Liver (tissue), 3 donors: ENCODE measurements at regions not wholly inside any gene's neighbourhood (a gene's known extent, or its start where the extent isn't known, plus 50 kb on each side); places are given as distances from the start of the nearest gene placed in this dataset.

Experiments
- ATF3 ChIP-seq: IDR thresholded peaks from 2 replicates; pipeline ENCODE4 v1.6.1; 2016; ENCODE audit warnings: antibody characterized with exemption
- CTCF ChIP-seq: fragments of 150-350 bp; IDR thresholded peaks from 2 replicates; pipeline ENCODE4 v1.5.1; 2017; ENCODE audit warnings: improper control_type of control experiment, low read depth, low read length; ENCODE audit not compliant: missing input control
- EGR1 ChIP-seq, 2 donors: IDR thresholded peaks; 2 replicates each; pipeline ENCODE4 v1.6.1; 2016 to 2018; ENCODE audit warnings: antibody characterized with exemption in 2 of 2, low read depth in 2 of 2
- FOXA1 ChIP-seq: IDR thresholded peaks from 2 replicates; pipeline ENCODE4 v1.6.1; 2016; ENCODE audit warnings: antibody characterized with exemption
- JUND ChIP-seq, 2 donors: IDR thresholded peaks; 2 replicates each; pipeline ENCODE4 v1.6.1; 2016; ENCODE audit warnings: antibody characterized with exemption in 2 of 2
- MAX ChIP-seq: IDR thresholded peaks from 2 replicates; pipeline ENCODE4 v1.6.1; 2016; ENCODE audit warnings: antibody characterized with exemption
- NR2F2 ChIP-seq: IDR thresholded peaks from 2 replicates; pipeline ENCODE4 v1.6.1; 2016; ENCODE audit warnings: antibody characterized with exemption
- RAD21 ChIP-seq, 2 donors: IDR thresholded peaks; 2 replicates each; pipeline ENCODE4 v1.6.1; 2016; ENCODE audit warnings: antibody characterized with exemption in 2 of 2, mild to moderate bottlenecking in 2 of 2
- REST ChIP-seq: IDR thresholded peaks from 2 replicates; pipeline ENCODE4 v1.6.1; 2016; ENCODE audit warnings: antibody characterized with exemption, mild to moderate bottlenecking
- RXRA ChIP-seq, 2 donors: IDR thresholded peaks; 2 replicates each; pipeline ENCODE4 v1.6.1; 2017 to 2018; ENCODE audit warnings: antibody characterized with exemption in 2 of 2, mild to moderate bottlenecking in 1 of 2
- SP1 ChIP-seq: IDR thresholded peaks from 2 replicates; pipeline ENCODE4 v1.6.1; 2018; ENCODE audit warnings: antibody characterized with exemption, mild to moderate bottlenecking
- TAF1 ChIP-seq: conservative IDR thresholded peaks from 2 replicates; pipeline ENCODE4 v1.6.1; 2016; ENCODE audit warnings: antibody characterized with exemption, mild to moderate bottlenecking
- donor health status: healthy.
- donor health status: healthy.

GRCh38 chr10:15428681-15429080 lies 57.6 kb upstream of the FAM171A1 start:
- TF ChIP-seq NR2F2 = no peak
- no peak for TF ChIP-seq CTCF
- TF ChIP-seq TAF1 = no peak
- TF ChIP-seq JUND (IDR thresholded peaks at IDR 0.05) = no peak
- no peak for TF ChIP-seq FOXA1
- TF ChIP-seq RXRA (IDR thresholded peaks at IDR 0.05) = no peak
- no peak for TF ChIP-seq RAD21 (IDR thresholded peaks at IDR 0.05)
- no peak for TF ChIP-seq ATF3
- no peak for TF ChIP-seq EGR1 (IDR thresholded peaks at IDR 0.05; ENCODE audit: low read depth in 2 of 2)
- TF ChIP-seq REST = no peak
- no peak for TF ChIP-seq SP1
- TF ChIP-seq MAX = no peak
